Dermis microvascular lymphatic vessel endothelial cell (primary cell): ENCODE measurements at regions not wholly inside any gene's neighbourhood (a gene's known extent, or its start where the extent isn't known, plus 50 kb on each side); places are given as distances from the start of the nearest gene placed in this dataset.

ENCODE experiments used
- DNase-seq, 2 donors: peaks; one replicate each; pipeline versions ENCODE4 v3.0.0 to v3.0.0-alpha.2; 2010; ENCODE audit warnings: low read depth in 2 of 2

DNA sequence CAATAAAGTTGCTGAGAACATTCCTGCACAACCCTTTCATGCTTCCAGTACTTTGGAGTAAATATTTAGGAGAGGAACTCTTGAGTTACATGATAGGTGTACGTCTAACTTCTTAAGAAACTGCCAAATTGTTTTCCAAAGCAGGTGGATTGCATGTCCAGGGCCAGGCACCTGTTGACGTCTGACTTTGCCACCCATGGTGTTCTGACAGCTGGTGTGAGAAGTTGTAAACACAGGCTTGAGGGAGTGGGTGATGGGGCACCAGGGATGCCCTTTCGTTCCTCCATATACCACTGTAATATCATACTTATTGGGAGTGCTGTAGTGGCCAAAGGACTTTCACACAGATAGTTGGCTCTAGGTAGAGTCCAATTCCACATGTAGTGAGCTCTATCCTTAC is 352.1 kb downstream of the GADD45G start:
- DNase-seq: no peak

DNA sequence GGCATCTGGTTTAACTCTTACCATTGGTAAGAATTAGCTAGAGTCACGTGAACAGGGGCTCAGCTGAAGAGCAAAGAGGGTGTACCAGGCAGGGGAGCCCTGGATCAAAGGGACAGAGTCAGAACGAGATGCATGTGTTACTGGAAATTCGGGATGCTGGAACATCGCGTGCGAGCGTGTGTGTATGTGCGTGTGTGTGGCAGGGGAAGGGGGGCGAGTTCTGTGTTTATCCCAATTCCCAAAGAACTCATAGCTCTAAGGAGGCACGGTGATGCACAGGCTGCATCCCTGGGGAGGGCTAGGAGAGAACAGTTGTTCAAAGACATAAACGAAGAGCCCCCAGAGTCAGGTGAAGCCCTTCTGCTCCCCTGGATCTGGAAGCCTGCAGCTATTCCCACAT is 353.3 kb downstream of the GADD45G start:
- DNase-seq: no peak

DNA sequence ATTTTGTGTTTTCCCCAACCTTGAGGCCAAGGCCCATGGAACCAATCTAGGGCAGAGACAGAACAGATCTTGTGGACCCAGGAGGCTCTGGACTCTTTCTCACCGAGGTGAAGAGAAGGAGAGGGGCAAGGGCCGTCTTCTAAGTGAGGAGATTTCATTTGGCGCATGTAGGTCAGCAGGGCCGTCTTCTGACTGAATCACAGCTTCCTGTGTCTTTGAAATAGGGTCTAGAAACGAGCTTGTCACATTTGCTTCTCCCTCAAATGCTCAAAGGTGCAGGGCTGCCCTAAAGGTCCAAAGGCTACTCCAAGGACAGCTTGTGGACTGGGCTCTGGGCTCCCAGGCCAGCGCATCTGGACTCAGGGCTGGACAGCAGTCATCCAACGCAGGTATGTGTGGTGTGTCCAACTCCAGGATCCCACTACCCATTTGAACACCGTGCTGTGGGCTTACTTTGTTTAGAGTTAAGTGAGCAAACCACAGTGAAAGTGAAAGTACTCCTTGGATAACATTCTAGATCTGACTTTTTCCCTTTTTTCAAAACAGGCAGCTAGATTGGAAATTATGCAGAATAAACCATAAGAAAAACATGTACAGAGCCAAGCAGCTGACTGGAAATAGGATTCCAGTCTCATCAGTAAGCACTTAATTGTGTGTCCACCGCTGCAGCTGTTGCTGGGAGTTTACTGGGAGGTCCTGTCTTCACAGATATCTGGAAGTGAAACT is 357.0 kb downstream of the GADD45G start:
- no peak for DNase-seq

DNA sequence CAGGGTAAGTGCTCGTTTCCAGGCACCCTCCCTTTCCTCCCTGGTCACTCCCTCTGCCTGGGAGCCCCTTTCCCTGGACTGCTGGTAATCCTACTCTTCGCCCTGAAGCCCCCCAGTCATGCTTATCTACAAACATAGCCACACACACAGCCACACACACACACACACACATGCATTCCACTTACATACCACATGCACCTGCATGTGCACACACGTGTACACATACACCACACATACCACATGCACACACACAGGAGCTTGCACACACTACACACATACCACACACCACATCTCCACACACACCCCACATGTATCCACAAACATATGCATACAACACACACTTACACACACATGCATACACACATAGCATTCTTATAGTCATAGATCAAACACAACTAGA is 358.5 kb downstream of the GADD45G start:
- DNase-seq: no peak

DNA sequence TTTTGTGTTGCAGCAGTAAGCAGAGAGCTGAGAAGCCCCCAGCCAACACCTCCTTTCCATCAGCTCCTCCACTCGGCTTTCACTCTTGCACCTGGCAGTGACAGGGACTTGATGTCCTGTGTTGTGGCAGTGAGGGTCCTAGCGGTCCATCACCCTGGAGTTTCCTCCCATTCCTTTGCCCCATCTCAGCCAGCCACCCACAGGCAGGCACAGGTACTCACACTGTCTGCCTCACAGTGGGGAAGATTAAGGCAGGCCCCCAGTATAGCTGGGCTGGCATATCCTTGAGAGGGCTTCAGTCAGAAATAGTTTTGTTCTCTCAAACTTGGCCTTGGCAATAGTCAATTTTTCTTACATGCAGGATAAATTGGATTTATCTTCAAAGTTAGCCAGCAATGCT is 362.7 kb downstream of the GADD45G start:
- DNase-seq: no peak

DNA sequence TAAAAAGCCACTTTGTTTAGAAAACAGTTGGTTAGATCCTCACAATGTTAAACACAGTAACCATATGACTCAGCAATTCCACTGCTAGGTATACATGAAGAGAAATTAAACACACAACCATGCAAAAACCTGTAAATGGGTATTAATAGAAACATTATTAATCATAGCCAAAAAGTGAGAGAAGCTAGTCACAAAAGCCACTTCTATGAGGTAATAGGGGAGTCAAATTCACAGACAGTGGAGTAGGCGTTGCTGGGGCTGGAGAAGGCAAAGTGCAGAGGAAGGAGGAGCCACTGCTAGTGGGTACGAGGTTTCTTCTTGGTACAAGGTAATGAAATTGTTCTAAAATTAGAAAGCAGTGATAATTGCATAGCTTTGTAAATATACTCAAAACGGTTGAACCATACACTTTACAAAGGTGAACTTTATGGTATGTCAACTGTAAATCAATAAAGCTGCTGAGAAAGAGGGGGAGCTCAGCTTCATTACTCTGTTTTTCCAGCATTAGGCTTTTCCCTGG is 364.4 kb downstream of the GADD45G start:
- no peak for DNase-seq

DNA sequence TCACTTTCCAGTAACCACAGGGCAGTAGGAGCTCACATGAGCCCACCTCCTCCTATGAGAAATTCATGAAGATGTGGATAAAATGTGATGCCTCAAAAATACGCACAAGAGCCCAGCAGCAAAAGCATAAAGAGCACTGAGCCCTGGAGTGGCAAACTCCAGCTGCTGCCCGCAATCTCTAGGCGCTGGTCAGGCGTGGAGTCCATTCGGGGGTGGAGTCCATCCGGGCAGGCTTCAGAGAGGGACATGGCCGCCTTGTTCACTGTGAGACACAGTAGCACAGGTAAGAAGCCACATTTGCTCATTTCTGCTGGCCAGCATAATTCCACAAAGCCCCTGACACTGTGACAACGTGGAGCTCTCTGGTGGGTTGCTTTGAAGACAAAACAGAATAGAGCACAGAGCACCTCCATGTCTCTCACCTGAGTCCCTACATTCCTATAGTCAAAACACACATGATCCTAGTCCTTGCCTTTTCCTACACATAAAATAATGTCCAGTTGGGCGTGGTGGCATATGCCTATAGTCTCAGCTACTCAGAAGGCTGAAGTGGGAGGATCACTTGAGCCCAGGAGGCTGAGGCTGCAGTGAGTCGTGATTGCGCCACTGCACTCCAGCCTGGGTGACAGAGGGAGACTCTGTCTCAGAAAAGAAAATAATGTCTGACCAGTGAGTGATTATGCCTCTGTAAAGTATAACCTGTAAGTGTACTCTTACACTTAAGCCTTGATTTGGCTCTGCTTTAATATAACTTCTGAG is 365.2 kb downstream of the GADD45G start:
- no peak for DNase-seq

DNA sequence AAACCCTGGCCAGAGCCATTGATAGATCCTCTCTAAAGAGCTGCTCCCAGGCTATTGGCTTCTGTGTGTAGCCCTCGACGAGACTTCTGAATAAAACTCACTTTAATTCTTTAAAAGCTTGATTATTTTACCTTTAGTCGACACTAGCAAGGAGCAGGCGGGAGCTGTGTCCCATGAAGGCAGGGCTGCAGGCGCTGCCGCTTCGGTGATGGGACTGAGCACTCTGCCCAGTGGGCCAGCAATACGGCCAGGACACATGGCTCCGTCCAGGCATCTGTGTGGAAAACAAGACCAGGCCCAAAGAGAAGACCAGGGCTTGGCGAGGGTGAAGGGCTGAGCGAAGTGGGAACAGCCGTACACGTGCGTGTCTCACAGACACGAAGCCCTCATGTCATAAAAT is 365.9 kb downstream of the GADD45G start:
- DNase-seq: no peak

DNA sequence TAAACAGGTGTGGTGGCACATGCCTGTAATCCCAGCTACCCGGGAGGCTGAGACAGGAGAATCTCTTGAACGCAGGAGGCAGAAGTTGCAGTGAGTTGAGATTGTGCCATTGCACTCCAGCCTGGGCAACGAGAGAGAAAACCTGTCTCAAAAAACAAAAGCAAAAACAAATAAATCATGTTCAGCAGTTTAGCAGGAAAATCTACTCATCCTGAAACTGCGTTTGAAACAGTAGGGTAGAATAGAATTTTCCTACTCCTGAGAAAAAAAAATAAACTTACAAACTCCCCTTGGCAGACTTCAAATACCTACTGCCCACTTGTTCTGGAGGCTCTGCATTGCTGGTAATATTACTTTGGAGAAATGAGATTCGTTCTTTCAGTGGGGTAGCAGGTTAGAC is 367.7 kb downstream of the GADD45G start:
- no peak for DNase-seq

DNA sequence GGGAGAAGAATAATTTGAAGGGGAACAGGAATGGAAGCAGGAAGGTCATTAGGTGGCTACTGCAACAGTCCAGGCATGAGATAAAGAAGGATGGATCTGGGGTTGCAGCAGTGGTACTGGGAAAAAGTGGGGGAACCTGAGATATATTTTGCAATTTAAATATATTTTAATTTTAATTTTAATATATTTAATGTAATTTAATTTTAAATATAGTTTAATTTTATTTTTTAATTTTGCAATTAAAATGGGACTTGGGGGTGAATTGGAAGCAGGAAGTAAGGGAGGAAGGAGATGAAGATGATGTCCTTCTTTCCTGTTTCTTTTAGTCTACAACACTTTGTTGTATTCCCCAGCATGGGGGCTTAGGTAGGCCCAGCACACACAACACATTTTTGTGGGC is 369.8 kb downstream of the GADD45G start:
- no peak for DNase-seq

DNA sequence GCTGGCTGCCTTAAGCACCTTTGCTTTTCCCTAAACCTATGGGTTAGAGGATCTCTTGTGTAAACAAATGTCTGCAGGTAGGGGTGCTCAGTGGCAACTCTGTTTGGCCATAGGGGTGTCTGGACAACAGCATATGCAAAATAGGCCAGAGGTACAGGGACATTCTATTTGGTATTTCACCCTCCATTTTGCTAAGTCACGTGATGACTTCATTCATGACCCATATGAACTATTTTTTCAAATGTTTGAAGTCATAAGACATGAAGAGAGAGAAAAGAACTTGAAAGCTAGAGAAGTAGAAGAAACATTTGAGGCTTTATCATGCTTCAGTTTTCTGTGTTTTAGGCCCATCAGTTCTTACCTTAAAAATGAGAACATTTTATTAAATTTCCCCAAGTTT is 370.2 kb downstream of the GADD45G start:
- no peak for DNase-seq

DNA sequence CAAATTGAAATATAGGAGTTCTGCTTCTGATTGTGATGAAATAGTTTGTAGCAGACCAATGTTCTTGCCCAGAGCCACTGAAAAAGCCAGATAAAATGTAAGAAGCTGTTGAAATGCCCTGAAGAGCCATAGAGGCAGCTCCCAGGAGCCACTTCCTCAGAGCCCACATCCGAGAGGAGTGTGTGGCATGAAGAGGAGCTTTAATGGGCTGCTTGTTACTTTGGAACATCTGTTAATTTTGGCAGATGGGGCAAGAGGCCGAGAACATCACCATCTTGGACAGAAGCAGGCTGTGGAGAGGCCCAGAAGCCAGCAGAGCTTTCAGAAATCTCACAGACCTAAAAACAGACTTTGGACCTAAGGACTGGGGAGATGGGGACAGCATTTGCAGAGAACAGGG is 370.8 kb downstream of the GADD45G start:
- DNase-seq: no peak

DNA sequence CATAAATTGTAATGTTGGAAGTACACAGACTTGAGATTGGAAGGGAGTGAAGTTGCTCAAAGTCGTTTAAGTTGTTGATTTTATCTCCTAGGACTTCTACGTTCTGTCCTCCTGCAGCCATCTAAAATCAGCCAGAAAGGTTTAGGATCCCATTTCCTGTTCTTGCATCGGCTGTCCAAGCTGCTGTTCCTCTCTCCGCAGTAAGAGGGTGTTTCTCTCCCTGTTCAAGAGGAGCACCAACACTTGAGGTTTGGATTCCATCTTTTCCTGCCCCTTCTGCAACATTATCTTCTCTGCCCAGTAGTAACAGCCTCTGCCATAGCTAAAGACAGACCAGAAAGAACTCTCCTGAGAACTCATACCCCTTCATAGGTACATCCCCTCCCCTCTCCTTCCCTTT is 373.4 kb downstream of the GADD45G start:
- DNase-seq: no peak

DNA sequence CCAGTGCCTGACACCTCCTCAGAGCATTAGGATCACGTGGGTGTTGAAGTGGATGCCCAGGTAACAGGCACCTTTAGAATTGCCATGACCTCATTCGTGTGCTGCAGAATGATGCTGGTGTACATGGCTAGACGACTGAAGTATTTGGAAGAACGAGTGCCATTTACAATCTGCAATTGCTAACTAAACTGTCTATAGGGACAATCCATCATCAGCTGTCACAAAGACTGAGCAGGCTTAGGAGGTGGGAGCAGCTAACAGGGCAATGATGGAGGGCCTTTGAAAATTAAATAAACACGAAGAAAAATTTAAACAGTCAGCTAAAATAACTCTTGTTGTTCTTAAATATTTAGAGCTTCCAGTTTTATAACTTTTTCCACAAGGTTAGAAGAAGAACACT is 375.8 kb downstream of the GADD45G start:
- DNase-seq: no peak

DNA sequence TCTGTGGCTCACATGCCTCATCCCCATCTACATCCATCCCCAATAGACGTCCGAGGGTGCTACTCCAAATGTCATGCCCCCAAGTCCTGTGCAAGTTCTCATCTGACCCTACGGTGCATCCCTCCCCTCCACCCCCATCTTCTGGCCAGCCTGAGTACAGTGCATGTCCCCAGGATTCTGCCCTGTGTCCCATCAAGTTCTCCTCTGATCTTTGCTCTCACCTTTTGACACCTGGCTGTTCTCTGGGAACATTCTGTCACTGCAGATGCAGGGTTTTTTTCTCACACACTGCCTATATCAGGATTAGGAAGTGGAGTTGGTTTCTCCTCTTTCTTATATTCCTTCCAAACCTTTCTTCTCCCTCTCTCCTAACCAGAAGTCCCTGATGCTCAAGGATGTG is 377.2 kb downstream of the GADD45G start:
- DNase-seq: no peak

DNA sequence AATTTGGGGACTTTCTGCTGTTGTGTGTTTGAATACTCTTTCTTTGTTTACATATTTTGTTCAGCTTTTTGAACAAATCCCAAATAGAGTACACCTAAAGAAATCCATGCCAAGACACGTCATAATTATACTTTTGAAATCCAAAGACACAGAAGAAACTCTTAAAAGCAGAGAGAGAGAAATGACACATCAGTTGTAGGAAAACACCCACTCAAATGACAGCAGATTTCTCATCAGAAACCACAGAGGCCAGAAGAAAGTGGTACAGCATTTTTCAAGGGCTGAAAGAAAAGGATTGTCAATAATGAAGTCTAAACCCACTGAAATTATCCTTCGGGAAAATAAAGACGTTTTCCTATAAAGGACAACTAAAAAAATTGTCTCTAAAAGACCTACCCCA is 378.6 kb downstream of the GADD45G start:
- DNase-seq: no peak

DNA sequence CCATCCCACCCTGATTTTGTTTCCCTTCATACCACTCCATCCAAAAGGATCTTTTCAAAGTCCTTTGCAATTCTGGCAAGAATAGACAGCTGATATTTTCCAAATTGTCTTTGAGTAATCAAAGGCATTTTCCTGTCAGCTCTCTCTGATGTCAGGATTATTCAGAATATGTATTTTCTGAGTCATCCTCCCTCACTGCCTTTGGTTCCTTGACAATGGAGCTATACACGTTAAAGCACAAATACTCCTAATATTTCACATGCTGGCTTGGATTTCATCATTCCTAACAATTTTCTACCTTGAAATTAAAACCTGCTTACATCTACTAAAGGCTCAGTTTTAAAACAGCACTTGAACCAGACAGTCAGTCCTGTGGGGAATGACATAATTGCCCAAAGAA is 379.4 kb downstream of the GADD45G start:
- no peak for DNase-seq

DNA sequence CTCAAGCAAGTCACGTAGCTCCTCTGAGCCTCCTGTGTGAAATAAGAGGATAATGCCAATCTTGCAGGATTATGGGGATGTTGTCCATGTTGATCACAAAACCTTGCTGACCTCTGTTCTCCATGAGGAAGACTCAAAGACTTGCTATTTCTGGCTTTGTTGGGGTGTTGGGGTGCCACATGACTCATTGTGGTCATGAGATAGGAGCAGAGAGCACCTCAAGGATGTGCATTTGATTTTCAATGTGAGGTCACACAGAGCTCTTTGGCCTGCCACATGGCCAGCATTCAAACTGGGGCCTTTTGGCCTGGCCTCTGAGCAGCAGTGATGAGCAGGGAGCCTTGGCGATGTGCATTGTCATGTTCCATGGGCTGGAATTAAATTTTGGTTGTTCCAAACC is 380.3 kb downstream of the GADD45G start:
- DNase-seq: no peak

DNA sequence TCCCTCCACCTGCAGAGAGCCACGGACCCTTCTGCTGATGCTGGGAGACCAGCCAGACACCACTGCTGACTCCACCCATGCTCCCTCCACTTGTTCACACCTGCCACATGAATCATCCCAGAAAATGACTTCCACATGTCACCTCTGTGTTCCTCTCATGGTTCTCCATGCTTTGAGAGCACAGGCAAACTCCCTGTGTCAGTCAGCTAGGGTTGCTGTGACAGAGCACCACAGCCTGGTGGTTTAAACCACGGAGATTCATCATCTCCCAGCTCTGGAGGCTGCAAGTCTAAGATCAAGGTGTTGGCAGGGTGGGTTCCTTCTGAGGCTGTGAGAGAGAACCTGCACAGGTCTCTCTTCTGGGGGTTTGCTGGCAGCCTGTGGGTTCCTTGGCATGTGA is 381.4 kb downstream of the GADD45G start:
- DNase-seq: no peak

DNA sequence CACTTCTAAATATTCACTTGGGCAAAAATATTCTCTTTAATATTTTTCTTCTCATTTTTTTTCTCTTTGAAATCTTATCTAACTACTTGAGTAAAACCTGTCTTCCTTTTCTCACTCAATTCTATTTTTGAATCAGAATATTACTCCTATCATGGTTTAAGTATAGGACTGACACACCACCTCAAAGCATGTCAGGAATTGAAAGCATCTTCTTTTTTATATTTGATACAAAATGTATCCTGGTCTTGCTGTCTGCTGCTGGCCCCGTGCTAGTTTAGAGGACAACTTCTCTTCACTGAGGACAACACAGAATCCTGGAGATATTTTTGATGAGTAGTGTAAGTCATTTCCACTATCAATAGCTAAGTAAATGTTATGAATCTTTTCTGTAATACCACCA is 383.6 kb downstream of the GADD45G start:
- DNase-seq: no peak

DNA sequence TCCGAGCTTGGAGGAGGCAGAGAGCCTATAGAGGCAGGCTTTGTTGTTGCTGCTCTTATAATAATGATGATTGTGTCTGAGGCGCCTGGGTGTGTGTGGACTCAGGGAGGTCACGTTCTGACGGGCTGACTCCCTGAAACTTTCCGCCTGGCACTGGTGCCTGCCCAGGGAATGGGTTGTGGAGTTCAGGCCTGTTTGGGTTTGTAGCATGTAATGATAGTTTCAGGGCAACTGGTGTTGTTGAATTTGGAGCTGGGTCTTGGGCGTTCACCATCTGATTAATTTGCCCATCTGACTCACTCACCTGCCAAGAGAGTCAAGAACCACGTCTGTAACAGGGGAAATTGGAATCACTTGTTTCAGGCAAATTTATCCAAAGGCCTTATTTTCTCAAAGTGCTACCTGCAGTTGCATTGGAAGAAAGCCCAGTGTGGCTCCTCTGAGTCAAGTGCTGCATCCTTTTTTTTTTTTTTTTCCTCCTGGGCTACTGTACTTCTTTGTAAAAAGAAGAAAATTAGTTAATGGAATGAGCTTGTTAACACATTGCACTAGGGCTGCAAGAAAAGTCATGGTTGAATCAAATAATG is 386.5 kb downstream of the GADD45G start:
- no peak for DNase-seq

DNA sequence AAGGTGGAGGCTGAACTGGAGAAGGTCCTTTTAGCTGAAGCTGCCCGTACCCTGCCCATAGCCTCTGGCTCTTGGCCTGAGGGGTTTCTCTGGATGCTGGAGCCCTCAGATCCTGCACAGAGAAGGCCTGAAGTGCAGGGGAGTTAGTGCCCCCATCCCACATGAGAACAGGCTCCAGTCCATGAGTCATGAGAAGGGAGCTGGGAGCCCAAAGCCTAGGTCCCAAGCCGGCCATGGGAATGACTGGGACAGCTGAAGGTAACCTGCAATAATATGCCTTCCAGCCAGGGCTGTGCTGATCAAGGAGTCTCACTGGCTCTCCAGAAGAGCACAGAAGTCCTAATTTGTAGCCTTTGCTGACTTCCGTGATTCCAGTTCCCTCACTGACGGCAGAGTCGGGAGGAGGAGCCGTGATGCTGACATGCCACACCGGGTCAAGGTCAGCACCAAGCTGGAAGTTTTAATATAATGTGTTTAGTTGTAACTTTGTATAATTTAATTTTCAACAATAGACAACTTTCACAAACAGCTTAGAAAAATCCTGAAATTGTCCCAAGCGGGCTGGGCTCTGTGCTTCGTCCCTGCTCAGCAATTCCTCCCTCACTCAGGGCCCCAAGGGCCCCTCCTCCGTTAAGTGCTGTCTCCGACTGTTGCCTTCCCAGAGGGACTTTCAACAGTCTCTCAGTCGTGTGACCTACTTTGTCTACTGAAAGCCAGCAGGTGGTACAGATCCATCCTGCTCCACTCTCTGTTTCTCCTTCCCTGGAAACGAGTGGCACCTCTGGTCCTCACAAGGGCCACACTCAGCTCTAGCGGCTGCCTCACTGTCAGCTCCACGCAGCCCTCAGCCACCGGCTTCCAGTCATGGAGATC is 387.8 kb downstream of the GADD45G start:
- DNase-seq: no peak
